Central memory CD8-positive, alpha-beta T cell (primary cell): ENCODE measurements at regions not wholly inside any gene's neighbourhood (a gene's known extent, or its start where the extent isn't known, plus 50 kb on each side); places are given as distances from the start of the nearest gene placed in this dataset.

Experiments
- ATAC-seq: fragments of 150-1000 bp; cut with Tn5 transposase; replicated peaks from 2 replicates; pipeline ENCODE4 v1.10.0; 2022; ENCODE audit warnings: mild to moderate bottlenecking, moderate FRiP score, moderate number of reproducible peaks; ENCODE audit not compliant: poor library complexity, severe bottlenecking; ENCODE audit errors: extremely low read depth
- DNase-seq, 2 donors: peaks; one replicate each; pipeline ENCODE4 v3.0.0; 2021; ENCODE audit warnings: low spot score in 2 of 2
- H3K27ac Mint-ChIP-seq: one replicate; pipeline ENCODE4 v1.8.0; 2022; ENCODE audit warnings: low read depth, mild to moderate bottlenecking, moderate library complexity, mixed read lengths
- H3K27me3 Mint-ChIP-seq: one replicate; pipeline ENCODE4 v1.8.0; 2022; ENCODE audit warnings: mixed read lengths
- H3K36me3 Mint-ChIP-seq: one replicate; pipeline ENCODE4 v1.8.0; 2022; ENCODE audit warnings: mild to moderate bottlenecking, moderate library complexity, mixed read lengths; ENCODE audit not compliant: insufficient read depth
- H3K4me1 Mint-ChIP-seq: one replicate; pipeline ENCODE4 v1.8.0; 2022; ENCODE audit warnings: mixed read lengths
- H3K4me3 Mint-ChIP-seq: one replicate; pipeline ENCODE4 v1.8.0; 2022; ENCODE audit warnings: mild to moderate bottlenecking, moderate library complexity, mixed read lengths
- H3K9me3 Mint-ChIP-seq: one replicate; pipeline ENCODE4 v1.8.0; 2022; ENCODE audit warnings: mixed read lengths

GRCh38 chr10:125399289-125399688, 238.9 kb upstream of the CTBP2 start:
- H3K27ac Mint-ChIP-seq: no peak overlapping the region
- DNase-seq (no peak), ATAC-seq (no peak)
- peaks cover 24% of the 10 kb centered on the region for H3K27me3 Mint-ChIP-seq
- H3K4me3 Mint-ChIP-seq: no peak overlapping the region
- H3K36me3 Mint-ChIP-seq: no peaks in the 10 kb centered on the region
- H3K4me1 Mint-ChIP-seq: no peaks in the 10 kb centered on the region
- no peaks in the 10 kb centered on the region for H3K9me3 Mint-ChIP-seq

- no peak overlapping the region for H3K27ac Mint-ChIP-seq
- H3K4me1 Mint-ChIP-seq: no peaks in the 10 kb centered on the region
- no peak overlapping the region for H3K4me3 Mint-ChIP-seq
- no peak for DNase-seq
- peaks cover 16% of the 10 kb centered on the region for H3K27me3 Mint-ChIP-seq
- no peaks in the 10 kb centered on the region for H3K36me3 Mint-ChIP-seq
- H3K9me3 Mint-ChIP-seq: no peaks in the 10 kb centered on the region
- no peak for ATAC-seq
Observed at GRCh38 chr10:125398270-125398669, 237.9 kb upstream of the CTBP2 start.

- Mint-ChIP-seq H3K9me3 (no peaks in the 10 kb centered on the region), H3K27me3 (peaks cover 12% of the 10 kb centered on the region), H3K36me3 (no peaks in the 10 kb centered on the region), H3K4me3 (no peak overlapping the region), H3K27ac (no peak overlapping the region), H3K4me1 (no peaks in the 10 kb centered on the region)
- DNase-seq (no peak), ATAC-seq (no peak)
Observed at GRCh38 chr10:125397608-125398007, 237.2 kb upstream of the CTBP2 start.

- Mint-ChIP-seq H3K4me1 (no peaks in the 10 kb centered on the region), H3K27me3 (peaks cover 20% of the 10 kb centered on the region), H3K9me3 (no peaks in the 10 kb centered on the region), H3K4me3 (no peak overlapping the region), H3K36me3 (no peaks in the 10 kb centered on the region), H3K27ac (no peak overlapping the region)
- ATAC-seq (no peak), DNase-seq (no peak)
Observed at GRCh38 chr10:125396676-125397075, 236.3 kb upstream of the CTBP2 start.

- H3K27me3 Mint-ChIP-seq: peaks cover 11% of the 10 kb centered on the region
- no peak for DNase-seq
- no peaks in the 10 kb centered on the region for H3K36me3 Mint-ChIP-seq
- H3K9me3 Mint-ChIP-seq: peaks cover 20% of the 10 kb centered on the region
- ATAC-seq: no peak
- no peak overlapping the region for H3K27ac Mint-ChIP-seq
- H3K4me3 Mint-ChIP-seq: no peak overlapping the region
- H3K4me1 Mint-ChIP-seq: no peaks in the 10 kb centered on the region
Observed at GRCh38 chr10:125392609-125393008, 232.2 kb upstream of the CTBP2 start.

GRCh38 chr10:125392154-125392553, 231.8 kb upstream of the CTBP2 start:
- H3K27me3 Mint-ChIP-seq: peaks cover 11% of the 10 kb centered on the region
- no peaks in the 10 kb centered on the region for H3K36me3 Mint-ChIP-seq
- no peaks in the 10 kb centered on the region for H3K4me1 Mint-ChIP-seq
- DNase-seq: no peak
- H3K9me3 Mint-ChIP-seq: peaks cover 20% of the 10 kb centered on the region
- H3K4me3 Mint-ChIP-seq: no peak overlapping the region
- no peak for ATAC-seq
- no peak overlapping the region for H3K27ac Mint-ChIP-seq

GRCh38 chr10:125389648-125390047, 229.3 kb upstream of the CTBP2 start:
- Mint-ChIP-seq H3K9me3 (peaks cover 21% of the 10 kb centered on the region), H3K4me1 (no peaks in the 10 kb centered on the region), H3K27me3 (peaks cover 11% of the 10 kb centered on the region), H3K4me3 (no peak overlapping the region), H3K36me3 (no peaks in the 10 kb centered on the region), H3K27ac (no peak overlapping the region)
- DNase-seq (no peak), ATAC-seq (no peak)

GRCh38 chr10:125379592-125379991, 219.2 kb upstream of the CTBP2 start:
- Mint-ChIP-seq H3K27me3 (peaks cover 27% of the 10 kb centered on the region), H3K27ac (no peak overlapping the region), H3K4me1 (no peaks in the 10 kb centered on the region), H3K36me3 (no peaks in the 10 kb centered on the region), H3K4me3 (no peak overlapping the region), H3K9me3 (peaks cover 9% of the 10 kb centered on the region)
- ATAC-seq: no peak
- DNase-seq: no peak

- Mint-ChIP-seq H3K27me3 (peaks cover 18% of the 10 kb centered on the region), H3K36me3 (no peaks in the 10 kb centered on the region), H3K27ac (no peak overlapping the region), H3K4me1 (no peaks in the 10 kb centered on the region), H3K9me3 (peaks cover 6% of the 10 kb centered on the region), H3K4me3 (no peak overlapping the region)
- ATAC-seq: no peak
- DNase-seq: no peak
Observed at GRCh38 chr10:125377368-125377767, 217.0 kb upstream of the CTBP2 start.

GRCh38 chr10:125375210-125375609, 214.8 kb upstream of the CTBP2 start:
- no peaks in the 10 kb centered on the region for H3K9me3 Mint-ChIP-seq
- H3K27ac Mint-ChIP-seq: no peak overlapping the region
- no peaks in the 10 kb centered on the region for H3K4me1 Mint-ChIP-seq
- no peak for ATAC-seq
- H3K4me3 Mint-ChIP-seq: no peak overlapping the region
- no peak for DNase-seq
- peaks cover 33% of the 10 kb centered on the region for H3K27me3 Mint-ChIP-seq
- H3K36me3 Mint-ChIP-seq: no peaks in the 10 kb centered on the region

GRCh38 chr10:125373546-125373945, 213.2 kb upstream of the CTBP2 start:
- H3K36me3 Mint-ChIP-seq: no peaks in the 10 kb centered on the region
- H3K27ac Mint-ChIP-seq: no peak overlapping the region
- H3K9me3 Mint-ChIP-seq: no peaks in the 10 kb centered on the region
- H3K27me3 Mint-ChIP-seq: peaks cover 36% of the 10 kb centered on the region
- ATAC-seq (no peak), DNase-seq (no peak)
- no peak overlapping the region for H3K4me3 Mint-ChIP-seq
- no peaks in the 10 kb centered on the region for H3K4me1 Mint-ChIP-seq

GRCh38 chr10:125370578-125370977, 210.2 kb upstream of the CTBP2 start:
- Mint-ChIP-seq H3K9me3 (no peaks in the 10 kb centered on the region), H3K27ac (no peak overlapping the region), H3K4me1 (no peaks in the 10 kb centered on the region), H3K4me3 (no peak overlapping the region), H3K27me3 (peaks cover 32% of the 10 kb centered on the region), H3K36me3 (no peaks in the 10 kb centered on the region)
- ATAC-seq (no peak), DNase-seq (no peak)

GRCh38 chr10:125369382-125370326, 209.3 kb upstream of the CTBP2 start:
- H3K27me3 Mint-ChIP-seq: peaks cover 23% of the 10 kb centered on the region
- no peaks in the 10 kb centered on the region for H3K4me1 Mint-ChIP-seq
- H3K9me3 Mint-ChIP-seq: peaks cover 8% of the 10 kb centered on the region
- H3K4me3 Mint-ChIP-seq: no peak overlapping the region
- DNase-seq (no peak), ATAC-seq (no peak)
- no peak overlapping the region for H3K27ac Mint-ChIP-seq
- no peaks in the 10 kb centered on the region for H3K36me3 Mint-ChIP-seq
